Fibroblast of lung (primary cell): ENCODE measurements at regions not wholly inside any gene's neighbourhood (a gene's known extent, or its start where the extent isn't known, plus 50 kb on each side); places are given as distances from the start of the nearest gene placed in this dataset.

Source experiments
- CTCF ChIP-seq, 2 donors: IDR thresholded peaks in 1 of 2; conservative IDR thresholded peaks in 1 of 2; 1 replicate in 1 of 2; 2 replicates in 1 of 2; pipeline ENCODE4 v1.5.1; 2011 to 2012; ENCODE audit warnings: low read length in 2 of 2, control low read depth in 1 of 2, inconsistent platforms in 1 of 2, low read depth in 1 of 2, mild to moderate bottlenecking in 1 of 2
- EZH2 ChIP-seq: IDR thresholded peaks from 2 replicates; pipeline ENCODE4 v1.5.1; 2012; ENCODE audit warnings: low read length, control low read depth, mild to moderate bottlenecking; ENCODE audit errors: missing control alignments

GRCh38 chr5:36740259-36740898 is 134.0 kb downstream of the SLC1A3 start:
- TF ChIP-seq CTCF (conservative IDR thresholded peaks at IDR 0.05 in 1 of 2, IDR thresholded peaks at IDR 0.05 in 1 of 2; ENCODE audit: low read depth in 1 of 2, low read length in 2 of 2) (no peak), EZH2 (no peak)
